Glutamatergic neuron (in vitro differentiated cells): ENCODE measurements at regions not wholly inside any gene's neighbourhood (a gene's known extent, or its start where the extent isn't known, plus 50 kb on each side); places are given as distances from the start of the nearest gene placed in this dataset.

Experiments used
- DNase-seq: peaks from one replicate; pipeline ENCODE4 v3.0.0; 2022
- H3K27ac Mint-ChIP-seq: one replicate; pipeline ENCODE4 v1.8.0; 2020; ENCODE audit warnings: mild to moderate bottlenecking, mixed read lengths, inconsistent platforms; ENCODE audit not compliant: unreplicated experiment
- H3K27me3 Mint-ChIP-seq: one replicate; pipeline ENCODE4 v1.8.0; 2020; ENCODE audit warnings: mild to moderate bottlenecking, moderate library complexity, mixed read lengths, inconsistent platforms; ENCODE audit not compliant: unreplicated experiment
- H3K36me3 Mint-ChIP-seq: one replicate; pipeline ENCODE4 v1.8.0; 2020; ENCODE audit warnings: mild to moderate bottlenecking, mixed read lengths, inconsistent platforms; ENCODE audit not compliant: unreplicated experiment
- H3K4me1 Mint-ChIP-seq: one replicate; pipeline ENCODE4 v1.8.0; 2020; ENCODE audit warnings: mild to moderate bottlenecking, low read depth, mixed read lengths, inconsistent platforms; ENCODE audit not compliant: unreplicated experiment
- H3K4me3 Mint-ChIP-seq: one replicate; pipeline ENCODE4 v1.8.0; 2020; ENCODE audit warnings: mild to moderate bottlenecking, mixed read lengths, inconsistent platforms; ENCODE audit not compliant: unreplicated experiment
- H3K9me3 Mint-ChIP-seq: one replicate; pipeline ENCODE4 v1.8.0; 2020; ENCODE audit warnings: mild to moderate bottlenecking, moderate library complexity, mixed read lengths, inconsistent platforms; ENCODE audit not compliant: unreplicated experiment
- TF ChIP-seq, protein P1 (sequence below): fragments of 200-600 bp; sonication (generic); IDR thresholded peaks from one replicate; pipeline ENCODE4 v1.5.0; 2021; ENCODE audit not compliant: partially characterized antibody, unreplicated experiment

GRCh38 chr10:130403153-130404075 is 267.2 kb downstream of the GLRX3 start:
- Mint-ChIP-seq H3K36me3 (peaks cover 9% of the 10 kb centered on the region), H3K27me3 (peaks cover 2% of the 10 kb centered on the region), H3K27ac (no peak overlapping the region), H3K9me3 (peaks cover 6% of the 10 kb centered on the region), H3K4me3 (no peak overlapping the region), H3K4me1 (peaks cover 3% of the 10 kb centered on the region)
- DNase-seq, result peak; percentile 19
- TF ChIP-seq, protein P1, sequence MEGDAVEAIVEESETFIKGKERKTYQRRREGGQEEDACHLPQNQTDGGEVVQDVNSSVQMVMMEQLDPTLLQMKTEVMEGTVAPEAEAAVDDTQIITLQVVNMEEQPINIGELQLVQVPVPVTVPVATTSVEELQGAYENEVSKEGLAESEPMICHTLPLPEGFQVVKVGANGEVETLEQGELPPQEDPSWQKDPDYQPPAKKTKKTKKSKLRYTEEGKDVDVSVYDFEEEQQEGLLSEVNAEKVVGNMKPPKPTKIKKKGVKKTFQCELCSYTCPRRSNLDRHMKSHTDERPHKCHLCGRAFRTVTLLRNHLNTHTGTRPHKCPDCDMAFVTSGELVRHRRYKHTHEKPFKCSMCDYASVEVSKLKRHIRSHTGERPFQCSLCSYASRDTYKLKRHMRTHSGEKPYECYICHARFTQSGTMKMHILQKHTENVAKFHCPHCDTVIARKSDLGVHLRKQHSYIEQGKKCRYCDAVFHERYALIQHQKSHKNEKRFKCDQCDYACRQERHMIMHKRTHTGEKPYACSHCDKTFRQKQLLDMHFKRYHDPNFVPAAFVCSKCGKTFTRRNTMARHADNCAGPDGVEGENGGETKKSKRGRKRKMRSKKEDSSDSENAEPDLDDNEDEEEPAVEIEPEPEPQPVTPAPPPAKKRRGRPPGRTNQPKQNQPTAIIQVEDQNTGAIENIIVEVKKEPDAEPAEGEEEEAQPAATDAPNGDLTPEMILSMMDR, result no peak

GRCh38 chr10:130404476-130405055 is 268.4 kb downstream of the GLRX3 start:
- no peak for DNase-seq
- H3K4me1 Mint-ChIP-seq, result peaks cover 3% of the 10 kb centered on the region
- H3K9me3 Mint-ChIP-seq, result peaks cover 5% of the 10 kb centered on the region
- no peak overlapping the region for H3K4me3 Mint-ChIP-seq
- H3K27me3 Mint-ChIP-seq, result no peaks in the 10 kb centered on the region
- H3K36me3 Mint-ChIP-seq, result peaks cover under 1% of the 10 kb centered on the region
- no peak overlapping the region for H3K27ac Mint-ChIP-seq
- TF ChIP-seq, protein P1, result no peak

DNA sequence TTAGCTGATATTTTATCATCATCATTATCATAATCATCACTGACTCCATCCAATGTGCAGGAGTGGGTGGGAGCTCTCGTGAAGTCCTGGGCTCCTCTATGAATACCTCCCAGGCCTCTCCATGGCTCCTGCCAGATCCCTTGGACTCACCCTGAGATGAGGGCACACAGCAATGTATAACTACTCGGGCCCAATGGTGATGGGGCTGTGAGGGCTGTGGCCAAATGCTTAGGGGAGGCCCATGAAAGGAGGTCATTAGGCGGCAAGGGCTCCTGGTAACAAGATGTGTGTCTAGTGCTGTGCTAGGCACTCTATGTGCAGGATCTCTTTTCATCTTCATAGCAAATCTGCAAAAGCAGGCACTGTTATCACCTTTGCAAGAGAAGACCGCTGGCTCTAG is 270.9 kb downstream of the GLRX3 start:
- H3K36me3 Mint-ChIP-seq, result no peaks in the 10 kb centered on the region
- no peaks in the 10 kb centered on the region for H3K27me3 Mint-ChIP-seq
- H3K9me3 Mint-ChIP-seq, result peaks cover 3% of the 10 kb centered on the region
- no peak for DNase-seq
- no peak overlapping the region for H3K27ac Mint-ChIP-seq
- TF ChIP-seq, protein P1, result no peak
- no peak overlapping the region for H3K4me3 Mint-ChIP-seq
- peaks cover 3% of the 10 kb centered on the region for H3K4me1 Mint-ChIP-seq

DNA sequence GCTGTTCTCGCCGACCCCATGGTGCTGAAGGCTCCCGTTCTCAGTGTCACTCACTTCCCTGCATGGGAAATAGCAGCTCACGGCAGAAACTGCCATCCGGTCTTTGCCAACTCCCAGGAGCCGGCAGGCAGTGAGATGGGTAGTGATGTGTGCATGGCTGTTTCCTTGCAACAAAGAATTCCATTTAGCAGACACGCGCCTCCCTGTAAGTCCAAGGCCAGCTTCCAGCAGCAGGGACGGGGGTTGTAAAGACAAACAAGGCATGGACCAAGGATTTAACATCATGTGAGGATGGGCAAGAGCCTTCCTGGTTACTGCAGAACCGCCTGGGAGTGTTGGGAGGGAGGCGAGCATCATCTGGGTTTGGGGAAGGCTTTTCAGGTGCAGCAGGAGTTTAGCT is 273.1 kb downstream of the GLRX3 start:
- no peak overlapping the region for H3K4me3 Mint-ChIP-seq
- TF ChIP-seq, protein P1, result no peak
- H3K27ac Mint-ChIP-seq, result no peak overlapping the region
- H3K9me3 Mint-ChIP-seq, result no peaks in the 10 kb centered on the region
- H3K36me3 Mint-ChIP-seq, result no peaks in the 10 kb centered on the region
- H3K27me3 Mint-ChIP-seq, result no peaks in the 10 kb centered on the region
- H3K4me1 Mint-ChIP-seq, result peaks cover 3% of the 10 kb centered on the region
- DNase-seq, result no peak

DNA sequence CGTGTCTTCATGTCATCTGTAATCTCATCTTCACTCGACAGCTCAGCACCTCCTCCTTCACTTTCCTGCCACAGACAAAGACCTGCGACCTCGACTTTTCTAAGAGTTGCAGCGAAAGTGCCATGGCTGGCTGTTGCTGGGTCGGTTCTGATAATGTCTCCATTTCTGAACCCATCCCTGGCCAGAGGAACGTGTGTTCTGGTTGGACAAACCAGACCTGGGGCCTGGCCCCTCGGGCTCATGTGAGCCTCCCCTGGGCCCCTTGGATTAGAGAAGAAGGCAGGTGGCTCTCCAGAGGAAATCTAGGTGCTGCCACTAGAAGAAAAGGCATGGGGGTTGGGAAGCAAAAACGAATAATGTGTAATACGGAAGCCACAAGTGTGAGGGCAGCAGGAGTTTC is 273.7 kb downstream of the GLRX3 start:
- Mint-ChIP-seq H3K4me3 (no peak overlapping the region), H3K4me1 (no peaks in the 10 kb centered on the region), H3K27me3 (no peaks in the 10 kb centered on the region), H3K9me3 (no peaks in the 10 kb centered on the region), H3K27ac (no peak overlapping the region), H3K36me3 (no peaks in the 10 kb centered on the region)
- no peak for DNase-seq
- TF ChIP-seq, protein P1, result no peak
